ENCODE measurements at regions not wholly inside any gene's neighbourhood (a gene's known extent, or its start where the extent isn't known, plus 50 kb on each side); places are given as distances from the start of the nearest gene placed in this dataset.

DNA sequence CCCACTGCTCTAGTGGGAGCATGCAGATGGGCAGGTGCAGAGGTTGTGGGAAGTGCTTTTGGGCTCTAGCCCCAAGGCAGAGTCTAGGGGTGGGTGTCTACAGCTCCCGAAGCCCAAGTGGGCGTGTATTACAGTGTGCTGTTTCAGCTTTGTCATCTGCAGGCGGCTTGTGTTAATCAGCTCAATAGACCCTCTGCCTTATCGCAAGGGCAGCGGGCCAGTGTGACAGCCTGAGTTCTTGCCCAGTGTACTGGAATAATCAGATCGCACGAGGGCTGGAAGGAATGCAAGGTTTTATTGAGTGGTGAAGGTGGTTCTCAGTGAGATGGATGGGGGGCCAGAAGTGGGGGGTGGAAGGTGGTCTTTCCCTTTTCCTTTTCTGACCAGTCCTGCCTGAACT lies 529.4 kb upstream of the AMOT start:
- TF ChIP-seq KLF9 (tag by site-specific recombination; IDR thresholded peaks at IDR 0.05; ENCODE audit: low read depth) (no peak), ZNF10 (tag by site-specific recombination; IDR thresholded peaks at IDR 0.05) (no peak)
- TF ChIP-seq, protein P1, sequence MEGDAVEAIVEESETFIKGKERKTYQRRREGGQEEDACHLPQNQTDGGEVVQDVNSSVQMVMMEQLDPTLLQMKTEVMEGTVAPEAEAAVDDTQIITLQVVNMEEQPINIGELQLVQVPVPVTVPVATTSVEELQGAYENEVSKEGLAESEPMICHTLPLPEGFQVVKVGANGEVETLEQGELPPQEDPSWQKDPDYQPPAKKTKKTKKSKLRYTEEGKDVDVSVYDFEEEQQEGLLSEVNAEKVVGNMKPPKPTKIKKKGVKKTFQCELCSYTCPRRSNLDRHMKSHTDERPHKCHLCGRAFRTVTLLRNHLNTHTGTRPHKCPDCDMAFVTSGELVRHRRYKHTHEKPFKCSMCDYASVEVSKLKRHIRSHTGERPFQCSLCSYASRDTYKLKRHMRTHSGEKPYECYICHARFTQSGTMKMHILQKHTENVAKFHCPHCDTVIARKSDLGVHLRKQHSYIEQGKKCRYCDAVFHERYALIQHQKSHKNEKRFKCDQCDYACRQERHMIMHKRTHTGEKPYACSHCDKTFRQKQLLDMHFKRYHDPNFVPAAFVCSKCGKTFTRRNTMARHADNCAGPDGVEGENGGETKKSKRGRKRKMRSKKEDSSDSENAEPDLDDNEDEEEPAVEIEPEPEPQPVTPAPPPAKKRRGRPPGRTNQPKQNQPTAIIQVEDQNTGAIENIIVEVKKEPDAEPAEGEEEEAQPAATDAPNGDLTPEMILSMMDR (tag by site-specific recombination; IDR thresholded peaks at IDR 0.05): no peak

All from HEK293 (cell line).